HepG2 (cell line): ENCODE measurements at regions not wholly inside any gene's neighbourhood (a gene's known extent, or its start where the extent isn't known, plus 50 kb on each side); places are given as distances from the start of the nearest gene placed in this dataset.

Experiments used
- DZIP1 ChIP-seq: sonication (generic); formaldehyde crosslinking; IDR thresholded peaks from 2 replicates; pipeline ENCODE4 v1.5.0; 2020; ENCODE audit warnings: mild to moderate bottlenecking, missing genetic modification reagents
- ELF3 ChIP-seq: IDR thresholded peaks from 2 replicates; pipeline ENCODE4 v1.6.1; 2016; ENCODE audit warnings: missing genetic modification reagents, missing compliant biosample characterization
- KIAA2018 ChIP-seq: sonication (generic); formaldehyde crosslinking; IDR thresholded peaks from 2 replicates; pipeline ENCODE4 v1.5.0; 2020; ENCODE audit warnings: mild to moderate bottlenecking, missing genetic modification reagents, borderline replicate concordance
- MAF1 ChIP-seq: sonication (generic); formaldehyde crosslinking; IDR thresholded peaks from 2 replicates; pipeline ENCODE4 v1.5.0; 2020; ENCODE audit warnings: missing genetic modification reagents, borderline replicate concordance
- ZNF652 ChIP-seq: IDR thresholded peaks from 2 replicates; pipeline ENCODE4 v1.6.1; 2016; ENCODE audit warnings: low read depth, borderline replicate concordance

- no peak for TF ChIP-seq KIAA2018 (CRISPR knock-in tag)
- no peak for TF ChIP-seq MAF1 (CRISPR knock-in tag)
- TF ChIP-seq ZNF652 (CRISPR knock-in tag): no peak
- TF ChIP-seq DZIP1 (CRISPR knock-in tag): no peak
- no peak for TF ChIP-seq ELF3 (CRISPR knock-in tag)
Measured at GRCh38 chr4:145414841-145415240, 66.8 kb upstream of the SMAD1 start (continued).
